SK-N-SH (cell line): ENCODE measurements at regions not wholly inside any gene's neighbourhood (a gene's known extent, or its start where the extent isn't known, plus 50 kb on each side); places are given as distances from the start of the nearest gene placed in this dataset.

Source experiments
- CTCF ChIA-PET: fragments of 300-600, 350-600 bp; formaldehyde crosslinking; extraction: SDS; loops from one replicate; lab custom pipeline; 2021; lab: Yijun Ruan, JAX
- POLR2A ChIA-PET: fragments of 350-600 bp; sonication (Branson Sonifier 250); formaldehyde crosslinking; extraction: SDS; loops from one replicate; lab custom pipeline; 2020; ENCODE audit warnings: antibody characterized with exemption, inconsistent platforms; lab: Yijun Ruan, JAX
- DNase-seq: peaks from one replicate; pipeline ENCODE4 v3.0.0; 2012
- H2AFZ ChIP-seq: fragments of 200-600 bp; sonication (generic); 2 replicates; pipeline ENCODE4 v1.8.1; 2016; ENCODE audit warnings: antibody characterized with exemption, mild to moderate bottlenecking, low read depth
- H3F3A ChIP-seq: fragments of 200-600 bp; sonication (generic); replicated peaks from 2 replicates; pipeline ENCODE3; 2016; ENCODE audit warnings: antibody characterized with exemption, mild to moderate bottlenecking; ENCODE audit not compliant: insufficient read depth
- H3K27ac ChIP-seq, 2 experiments: fragments of 200-500 bp in 1 of 2; fragments of 200-600 bp in 1 of 2; sonication (Bioruptor generic) in 1 of 2; sonication (generic), shearing (Covaris generic) in 1 of 2; 2 replicates each; pipeline versions ENCODE4 v1.5.1 to v1.6.1; 2014 to 2016; ENCODE audit warnings: low read depth in 2 of 2, inconsistent platforms in 1 of 2, low read length in 1 of 2, mild to moderate bottlenecking in 1 of 2, mixed read lengths in 1 of 2
- H3K27me3 ChIP-seq: fragments of 200-600 bp; sonication (generic), shearing (Covaris generic); 2 replicates; pipeline ENCODE4 v1.6.1; 2016; ENCODE audit warnings: mixed run types; ENCODE audit not compliant: insufficient read depth
- H3K36me3 ChIP-seq, 2 experiments: fragments of 200-500 bp in 1 of 2; fragments of 200-600 bp in 1 of 2; sonication (Bioruptor generic) in 1 of 2; sonication (generic) in 1 of 2; replicated peaks in 1 of 2; 2 replicates each; pipeline versions ENCODE3 to v1.5.1; 2014 to 2016; ENCODE audit warnings: low read length in 1 of 2, mild to moderate bottlenecking in 1 of 2; ENCODE audit not compliant: insufficient read depth in 2 of 2, control insufficient read depth in 1 of 2
- H3K4me1 ChIP-seq, 2 experiments: fragments of 200-500 bp in 1 of 2; fragments of 200-600 bp in 1 of 2; sonication (Bioruptor generic) in 1 of 2; sonication (generic), shearing (Covaris generic) in 1 of 2; 2 replicates each; pipeline versions ENCODE4 v1.5.1 to v1.6.1; 2014 to 2016; ENCODE audit warnings: low read depth in 1 of 2, low read length in 1 of 2, mixed run types in 1 of 2; ENCODE audit not compliant: insufficient read depth in 2 of 2, control insufficient read depth in 1 of 2
- H3K4me2 ChIP-seq: fragments of 200-600 bp; sonication (generic), shearing (Covaris generic); 2 replicates; pipeline ENCODE4 v1.6.1; 2017; ENCODE audit warnings: mixed run types
- H3K4me3 ChIP-seq, 2 experiments: fragments of 200-500 bp in 1 of 2; fragments of 200-600 bp in 1 of 2; sonication (Bioruptor generic) in 1 of 2; sonication (generic), shearing (Covaris generic) in 1 of 2; 2 replicates each; pipeline versions ENCODE4 v1.5.1 to v1.8.1; 2014 to 2016; ENCODE audit warnings: low read depth in 2 of 2, inconsistent platforms in 1 of 2, low read length in 1 of 2, mild to moderate bottlenecking in 1 of 2, mixed read lengths in 1 of 2, moderate library complexity in 1 of 2
- H3K79me2 ChIP-seq: fragments of 200-600 bp; sonication (generic); 2 replicates; pipeline ENCODE4 v1.8.1; 2017; ENCODE audit warnings: mild to moderate bottlenecking; ENCODE audit not compliant: insufficient read depth
- H3K9ac ChIP-seq: fragments of 200-600 bp; sonication (generic); 2 replicates; pipeline ENCODE4 v1.6.1; 2017; ENCODE audit warnings: mixed run types
- H3K9me2 ChIP-seq: fragments of 200-600 bp; sonication (generic); 2 replicates; pipeline ENCODE4 v1.6.1; 2017; ENCODE audit warnings: mixed run types
- H3K9me3 ChIP-seq: fragments of 200-600 bp; sonication (generic); 2 replicates; pipeline ENCODE4 v1.6.1; 2017; ENCODE audit warnings: mixed run types, mild to moderate bottlenecking, moderate library complexity
- H4K20me1 ChIP-seq: fragments of 200-600 bp; sonication (generic); 2 replicates; pipeline ENCODE4 v1.6.1; 2017; ENCODE audit warnings: mild to moderate bottlenecking, mixed run types; ENCODE audit not compliant: insufficient read depth
- CHD2 ChIP-seq: fragments of 150-350 bp; IDR thresholded peaks from 2 replicates; pipeline ENCODE4 v1.6.1; 2018; ENCODE audit warnings: low read length; ENCODE audit not compliant: partially characterized antibody
- CTCF ChIP-seq: fragments of 200-600 bp; sonication (generic); IDR thresholded peaks from 2 replicates; pipeline ENCODE4 v1.6.1; 2017; ENCODE audit warnings: antibody characterized with exemption, mild to moderate bottlenecking, moderate library complexity
- EP300 ChIP-seq, 2 experiments: IDR thresholded peaks; 2 replicates each; pipeline versions ENCODE4 v1.4.0 to v1.6.1; 2012; ENCODE audit warnings: borderline replicate concordance in 1 of 2, low read depth in 1 of 2, low read length in 1 of 2
- JUND ChIP-seq: IDR thresholded peaks from 2 replicates; pipeline ENCODE4 v1.4.0; 2012
- MAX ChIP-seq: IDR thresholded peaks from 2 replicates; pipeline ENCODE4 v1.4.0; 2012; ENCODE audit warnings: low read depth
- MXI1 ChIP-seq: IDR thresholded peaks from 2 replicates; pipeline ENCODE4 v1.6.1; 2012; ENCODE audit warnings: mild to moderate bottlenecking, low read depth, low read length, improper control_type of control experiment
- REST ChIP-seq: IDR thresholded peaks from 2 replicates; pipeline ENCODE4 v1.6.1; 2012; ENCODE audit warnings: mild to moderate bottlenecking, low read depth, low read length, moderate library complexity
- RFX5 ChIP-seq: IDR thresholded peaks from 2 replicates; pipeline ENCODE4 v1.6.1; 2012; ENCODE audit warnings: mild to moderate bottlenecking, improper control_type of control experiment, low read length
- SIN3A ChIP-seq: IDR thresholded peaks from 2 replicates; pipeline ENCODE4 v1.6.1; 2012; ENCODE audit warnings: low read depth, mild to moderate bottlenecking, low read length, moderate library complexity, borderline replicate concordance
- SMC3 ChIP-seq: IDR thresholded peaks from 2 replicates; pipeline ENCODE4 v1.6.1; 2012; ENCODE audit warnings: low read depth, low read length, improper control_type of control experiment
- USF1 ChIP-seq: IDR thresholded peaks from 2 replicates; pipeline ENCODE4 v1.4.0; 2012; ENCODE audit warnings: low read depth, borderline replicate concordance
- USF2 ChIP-seq: fragments of 150-350 bp; IDR thresholded peaks from 2 replicates; pipeline ENCODE4 v1.6.1; 2017; ENCODE audit warnings: antibody characterized with exemption, low read length, low read depth, borderline replicate concordance
- WGBS: methylation state at CpG from one replicate; pipeline ENCODE4 v1.1.6; 2017; ENCODE audit warnings: low lambda C conversion rate; 5-methylcytosine and 5-hydroxymethylcytosine counted together

- no peaks in the 10 kb centered on the region for H4K20me1 ChIP-seq
- no peaks in the 10 kb centered on the region for H3K79me2 ChIP-seq
- no peaks in the 10 kb centered on the region for H3F3A ChIP-seq
- H3K27me3 ChIP-seq: no peaks in the 10 kb centered on the region; the same call in none of the 2 replicates
- H3K4me3 ChIP-seq: no peak overlapping the region
- ChIA-PET POLR2A (no interaction called here), CTCF (no interaction called here)
- no peaks in the 10 kb centered on the region for H3K9me3 ChIP-seq
- no peak overlapping the region for H3K4me2 ChIP-seq
- no peak for DNase-seq
- H3K4me1 ChIP-seq: no peaks in the 10 kb centered on the region
- WGBS: 14% methylated on average over 4 of the region's 4 CpGs
- no peak overlapping the region for H3K27ac ChIP-seq
- no peaks in the 10 kb centered on the region for H3K36me3 ChIP-seq
- TF ChIP-seq CTCF (no peak), MAX (no peak), SMC3 (no peak), CHD2 (no peak), RFX5 (no peak), SIN3A (no peak), USF1 (no peak), MXI1 (no peak), REST (no peak), JUND (no peak), USF2 (no peak), EP300 (IDR thresholded peaks at IDR 0.05; ENCODE audit: borderline replicate concordance in 1 of 2, low read depth in 1 of 2, low read length in 1 of 2) (no peak)
- no peaks in the 10 kb centered on the region for H3K9me2 ChIP-seq
- no peak overlapping the region for H2AFZ ChIP-seq
- H3K9ac ChIP-seq: no peak overlapping the region
Observed at GRCh38 chr7:119620769-119621168, 652.2 kb upstream of the KCND2 start.
